ENCODE measurements at regions not wholly inside any gene's neighbourhood (a gene's known extent, or its start where the extent isn't known, plus 50 kb on each side); places are given as distances from the start of the nearest gene placed in this dataset.

GRCh38 chr2:75276093-75277029, 77.0 kb upstream of the TACR1 start:
- no peak for FAIRE-seq

GRCh38 chr2:75274936-75275335, 75.6 kb upstream of the TACR1 start:
- FAIRE-seq, result no peak

- no peak for FAIRE-seq
Observed at GRCh38 chr2:75268112-75268511, 68.8 kb upstream of the TACR1 start.

- FAIRE-seq, result no peak
Observed at GRCh38 chr2:75261923-75262322, 62.6 kb upstream of the TACR1 start.

GRCh38 chr2:75260946-75261345, 61.6 kb upstream of the TACR1 start:
- FAIRE-seq, result no peak

DNA sequence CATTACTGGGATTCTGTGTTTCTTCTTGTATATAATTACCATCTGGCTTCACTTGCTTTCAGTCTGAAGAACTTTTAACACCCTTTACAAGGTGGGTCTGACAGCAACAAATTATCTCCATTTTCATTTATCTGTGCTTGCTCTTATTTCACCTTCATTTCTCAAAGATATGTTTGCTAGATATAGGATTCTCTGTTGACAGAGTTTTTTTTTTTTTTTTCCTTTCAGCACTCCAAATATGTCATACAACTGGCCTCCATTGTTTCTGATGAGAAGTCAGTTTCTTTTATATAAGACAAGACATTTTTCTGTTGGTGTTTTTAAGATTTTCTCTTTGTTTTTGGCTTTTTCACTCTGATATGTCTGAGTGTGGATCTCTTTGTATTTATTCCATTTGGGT, 59.3 kb upstream of the TACR1 start:
- FAIRE-seq, result no peak

- FAIRE-seq, result no peak
Observed at GRCh38 chr2:75256485-75256884, 57.2 kb upstream of the TACR1 start.

GRCh38 chr2:75253526-75253925, 54.2 kb upstream of the TACR1 start:
- FAIRE-seq, result no peak

GRCh38 chr2:75251896-75252295, 52.6 kb upstream of the TACR1 start:
- FAIRE-seq, result no peak
